Limb (tissue), 2 donors: ENCODE measurements at regions not wholly inside any gene's neighbourhood (a gene's known extent, or its start where the extent isn't known, plus 50 kb on each side); places are given as distances from the start of the nearest gene placed in this dataset.
A peak's percentile ranks its signal among the peaks of the same experiment; 100 is the strongest.

Experiments used
- DNase-seq, 2 donors: peaks; one replicate each; pipeline ENCODE4 v3.0.0-alpha.2; 2016; ENCODE audit errors: extremely low spot score in 2 of 2

- no peak for DNase-seq
Observed at GRCh38 chr7:22564511-22565045, 64.6 kb upstream of the STEAP1B start.

- DNase-seq = no peak
Observed at GRCh38 chr7:22563621-22564241, 63.7 kb upstream of the STEAP1B start.

- DNase-seq = peak in 1 of 2 donors; percentile 47
Observed at GRCh38 chr7:22563032-22563501, 63.1 kb upstream of the STEAP1B start.

GRCh38 chr7:22561895-22562593 is 62.1 kb upstream of the STEAP1B start:
- no peak for DNase-seq

- DNase-seq = peak; percentile 81 to 92
Observed at GRCh38 chr7:22561321-22561811, 61.4 kb upstream of the STEAP1B start.

- DNase-seq = peak; percentile 81 to 88
Observed at GRCh38 chr7:22559829-22560489, 60.0 kb upstream of the STEAP1B start.

GRCh38 chr7:22557167-22557566 is 57.2 kb upstream of the STEAP1B start:
- DNase-seq = no peak

GRCh38 chr7:22555476-22555875 is 55.5 kb upstream of the STEAP1B start:
- DNase-seq = no peak

GRCh38 chr7:22554184-22554583 is 54.2 kb upstream of the STEAP1B start:
- no peak for DNase-seq

- no peak for DNase-seq
Observed at GRCh38 chr7:22551768-22552513, 52.0 kb upstream of the STEAP1B start.

- DNase-seq = no peak
Observed at GRCh38 chr7:22550514-22551030, 50.6 kb upstream of the STEAP1B start.

- DNase-seq = peak in 1 of 2 donors; percentile 60
Observed at GRCh38 chr7:22549667-22550513, 49.9 kb upstream of the STEAP1B start.
